ENCODE measurements at regions not wholly inside any gene's neighbourhood (a gene's known extent, or its start where the extent isn't known, plus 50 kb on each side); places are given as distances from the start of the nearest gene placed in this dataset.

GRCh38 chr16:7115898-7116297, 216.7 kb upstream of the RBFOX1 start:
- no peak for TF ChIP-seq EZH2phosphoT487 (conservative IDR thresholded peaks at IDR 0.05; ENCODE audit: low read length)
- no peak for TF ChIP-seq CTCF (IDR thresholded peaks at IDR 0.05; ENCODE audit: insufficient read depth, low read length, poor library complexity, severe bottlenecking)

Measured in SU-DHL-6 (cell line).